SK-N-MC (cell line): ENCODE measurements at regions not wholly inside any gene's neighbourhood (a gene's known extent, or its start where the extent isn't known, plus 50 kb on each side); places are given as distances from the start of the nearest gene placed in this dataset.
A peak's percentile ranks its signal among the peaks of the same experiment; 100 is the strongest.

Source experiments
- DNase-seq: peaks from one replicate; pipeline ENCODE4 v3.0.0-alpha.2; 2011; ENCODE audit warnings: low read depth, low spot score
- H3K27ac ChIP-seq: fragments of 200-600 bp; sonication (generic); 2 replicates; pipeline ENCODE4 v1.5.1; 2016; ENCODE audit warnings: mixed run types
- H3K36me3 ChIP-seq: fragments of 200-600 bp; sonication (generic); 2 replicates; pipeline ENCODE4 v1.6.1; 2017; ENCODE audit warnings: antibody characterized with exemption, low read length, mixed read lengths; ENCODE audit not compliant: insufficient read depth
- H3K4me3 ChIP-seq: fragments of 200-600 bp; sonication (generic); 2 replicates; pipeline ENCODE4 v1.5.1; 2016
- H3K9ac ChIP-seq: fragments of 200-600 bp; sonication (generic); 2 replicates; pipeline ENCODE4 v1.8.0; 2017; ENCODE audit warnings: mixed run types, mixed read lengths; ENCODE audit not compliant: insufficient read length
- H3K9me3 ChIP-seq: fragments of 200-600 bp; sonication (generic); 2 replicates; pipeline ENCODE4 v1.6.1; 2017; ENCODE audit warnings: low read depth, mild to moderate bottlenecking, antibody characterized with exemption, low read length, moderate library complexity, mixed read lengths
- EZH2 ChIP-seq: fragments of 200-600 bp; sonication (generic); IDR thresholded peaks from one replicate; pipeline ENCODE4 v1.6.1; 2017; ENCODE audit warnings: antibody characterized with exemption
- FOXP2 ChIP-seq: optimal IDR thresholded peaks from 2 replicates; pipeline ENCODE3; 2011; ENCODE audit warnings: mild to moderate bottlenecking, moderate library complexity; ENCODE audit not compliant: insufficient read depth; ENCODE audit errors: extremely low read length, control extremely low read depth
- POLR2AphosphoS5 ChIP-seq: IDR thresholded peaks from 2 replicates; pipeline ENCODE4 v1.6.1; 2012; ENCODE audit warnings: mild to moderate bottlenecking, low read depth, low read length, borderline replicate concordance

DNA sequence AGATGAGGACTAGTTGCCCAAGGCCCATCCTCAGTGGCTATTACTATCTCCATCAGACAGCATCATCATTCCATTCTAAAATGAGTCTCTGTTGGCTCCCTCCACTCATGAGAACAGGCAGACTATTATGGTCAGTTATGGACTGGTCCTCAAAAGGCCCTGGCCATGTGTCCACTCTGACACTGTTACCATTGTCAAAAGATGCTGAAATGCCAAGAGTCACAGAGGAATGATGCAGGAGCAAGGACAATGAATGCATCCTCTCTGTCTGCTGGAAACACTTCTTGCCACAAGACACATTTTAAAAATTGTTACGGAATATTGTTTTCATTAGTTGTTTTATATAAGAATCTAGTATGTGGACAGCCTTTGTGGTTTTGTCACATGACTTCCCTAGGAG lies 53.3 kb upstream of the STT3B start:
- Histone ChIP-seq H3K9me3 (no peaks in the 10 kb centered on the region), H3K36me3 (no peaks in the 10 kb centered on the region), H3K4me3 (no peak overlapping the region), H3K9ac (no peak overlapping the region), H3K27ac (no peak overlapping the region)
- no peak for DNase-seq
- no peak for TF ChIP-seq FOXP2
- no peak for TF ChIP-seq POLR2AphosphoS5
- no peak for TF ChIP-seq EZH2

DNA sequence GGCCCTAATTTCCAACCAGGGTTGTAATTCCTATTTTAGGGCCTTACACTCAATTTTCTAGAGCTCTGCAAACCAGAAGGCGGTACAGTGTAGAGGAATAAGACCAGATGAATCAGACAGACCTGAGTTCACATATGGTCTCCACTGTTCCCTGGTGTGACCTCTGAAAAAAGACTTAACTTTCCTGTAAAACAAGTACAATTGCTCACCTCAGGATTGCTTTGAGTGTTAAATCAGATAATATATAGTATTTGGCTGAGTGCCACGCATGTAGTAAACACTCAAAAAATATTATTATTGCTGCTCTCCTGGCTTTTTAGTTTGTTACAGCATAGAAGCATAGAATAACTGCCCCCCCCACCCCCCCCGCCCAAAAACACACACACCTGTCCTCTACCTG lies 51.0 kb upstream of the STT3B start:
- Histone ChIP-seq H3K9ac (no peak overlapping the region), H3K27ac (no peak overlapping the region), H3K4me3 (no peak overlapping the region), H3K9me3 (no peaks in the 10 kb centered on the region), H3K36me3 (no peaks in the 10 kb centered on the region)
- no peak for DNase-seq
- TF ChIP-seq EZH2, result no peak
- TF ChIP-seq POLR2AphosphoS5, result no peak
- no peak for TF ChIP-seq FOXP2

DNA sequence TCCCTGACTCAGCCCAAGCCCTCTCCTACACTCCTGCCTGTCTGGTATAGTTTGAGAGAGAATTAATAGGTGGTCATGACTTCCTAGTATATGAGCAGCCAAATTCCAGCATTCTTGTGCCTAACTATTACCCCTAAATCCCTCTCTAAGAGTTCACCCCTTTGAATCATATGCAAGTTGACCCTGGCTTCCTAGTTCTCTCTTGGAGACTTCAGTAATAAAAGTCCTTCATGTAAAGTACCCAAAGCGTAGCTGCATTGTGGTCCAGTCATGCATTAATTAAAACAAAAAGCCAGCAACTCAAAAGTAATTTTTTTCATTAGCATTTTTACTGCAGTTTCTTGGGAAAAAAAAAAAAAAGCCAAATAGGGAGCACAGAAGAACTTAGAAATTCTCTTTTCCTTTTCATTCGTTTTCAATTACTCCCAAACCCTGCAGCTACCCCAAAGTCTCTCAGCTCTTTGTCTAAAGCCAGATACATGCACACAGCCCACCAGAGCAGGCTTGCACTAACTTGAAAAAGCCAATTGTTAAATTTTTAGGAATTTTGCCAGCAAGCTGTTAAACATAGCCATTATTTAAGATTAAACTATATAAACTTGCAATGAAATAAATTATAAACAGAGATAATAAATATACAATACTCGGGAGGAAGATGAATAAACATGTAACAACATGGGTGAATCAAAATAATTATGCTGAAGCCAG lies 50.1 kb upstream of the STT3B start:
- Histone ChIP-seq H3K4me3 (no peak overlapping the region), H3K9ac (no peak overlapping the region), H3K9me3 (no peaks in the 10 kb centered on the region), H3K36me3 (no peaks in the 10 kb centered on the region), H3K27ac (peak overlapping the region; percentile 25; the same call in 1 of the 2 replicates)
- no peak for DNase-seq
- TF ChIP-seq FOXP2 (no peak), EZH2 (no peak), POLR2AphosphoS5 (no peak)
